ENCODE measurements at regions not wholly inside any gene's neighbourhood (a gene's known extent, or its start where the extent isn't known, plus 50 kb on each side); places are given as distances from the start of the nearest gene placed in this dataset.

DNA sequence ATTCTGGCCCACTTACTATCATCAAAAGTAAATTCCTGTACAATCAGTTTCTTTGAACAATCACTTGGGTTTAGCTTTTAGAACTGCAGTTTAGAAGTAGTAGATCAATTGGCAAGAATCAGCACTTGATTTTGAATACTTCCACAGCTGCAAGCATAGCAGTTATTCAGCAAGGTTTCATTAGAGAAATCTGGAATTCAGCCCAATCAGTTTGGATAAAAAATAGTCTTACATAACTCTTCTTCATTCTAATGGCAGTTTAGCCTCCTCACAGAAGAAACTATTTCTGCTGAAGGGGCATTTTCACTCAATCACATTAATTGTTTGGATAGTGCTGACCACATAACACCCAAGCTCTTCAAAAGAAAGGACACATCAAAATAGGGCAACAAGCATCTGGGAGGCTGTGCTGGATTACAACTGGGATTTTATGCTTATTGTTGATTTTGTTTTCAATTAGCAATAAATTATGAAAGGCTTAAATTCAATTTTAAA is 336.2 kb upstream of the PDE4D start:
- no TSS peak for BruUV-seq (replicated peaks)
- no peaks in the 10 kb centered on the region for H3K79me1 ChIP-seq (ENCODE audit: low read depth in 1 of 2, low read length in 2 of 2)
- H3K14ac ChIP-seq (replicated peaks; ENCODE audit: low read depth, low read length) = no peak overlapping the region
- no peaks in the 10 kb centered on the region for H3K4me1 ChIP-seq (ENCODE audit: control insufficient read depth, insufficient read depth, low read length)
- dilution Hi-C loops (cut with HindIII; ENCODE audit: low sequenced_read_pairs, unreplicated experiment) (no loop called here), intact Hi-C loops (cut with micrococcal nuclease) (no loop called here), in situ Hi-C loops (cut with MboI; ENCODE audit: low sequenced_read_pairs) (no loop called here)
- CTCF ChIA-PET = no interaction called here
- H3K4me3 ChIP-seq (ENCODE audit: insufficient read depth, low read depth, low read length) = no peak overlapping the region
- no peak overlapping the region for H2AK5ac ChIP-seq (ENCODE audit: low read depth, low read length)
- no peak overlapping the region for H2BK5ac ChIP-seq (ENCODE audit: low read depth, low read length, poor library complexity, severe bottlenecking)
- no peak overlapping the region for H2BK20ac ChIP-seq (ENCODE audit: low read depth, low read length)
- no peak overlapping the region for H2BK120ac ChIP-seq (ENCODE audit: low read depth, low read length)
- no peak overlapping the region for H3K23ac ChIP-seq (ENCODE audit: low read depth, low read length)
- no peak overlapping the region for H2AK9ac ChIP-seq (replicated peaks; ENCODE audit: low read depth, low read length, poor library complexity)
- H2AFZ ChIP-seq (replicated peaks; ENCODE audit: low read length, poor library complexity) = no peak overlapping the region
- H3K9ac ChIP-seq (ENCODE audit: low read depth, low read length) = no peak overlapping the region
- H3K18ac ChIP-seq (ENCODE audit: low read depth, low read length) = no peak overlapping the region
- no peaks in the 10 kb centered on the region for H3K9me1 ChIP-seq (ENCODE audit: insufficient read depth, low read length)
- ATAC-seq (ENCODE audit: low read depth) (no peak), DNase-seq (no peak)
- no peak overlapping the region for H3K4ac ChIP-seq (ENCODE audit: low read depth, low read length)
- H3K36me3 ChIP-seq (ENCODE audit: control insufficient read depth, insufficient read depth, low read length) = no peaks in the 10 kb centered on the region
- no peaks in the 10 kb centered on the region for H4K20me1 ChIP-seq (ENCODE audit: insufficient read depth, low read length)
- no peak overlapping the region for H3K4me2 ChIP-seq (ENCODE audit: low read depth, low read length)
- H4K91ac ChIP-seq (ENCODE audit: insufficient read depth, low read depth, low read length) = no peak overlapping the region
- H4K5ac ChIP-seq (ENCODE audit: low read depth, low read length) = no peak overlapping the region
- no peak overlapping the region for H3K27ac ChIP-seq (ENCODE audit: insufficient read depth, low read length)
- H4K8ac ChIP-seq (ENCODE audit: low read depth in 2 of 2, low read length in 2 of 2) = no peak overlapping the region
- no peaks in the 10 kb centered on the region for H3K9me3 ChIP-seq (ENCODE audit: control insufficient read depth, insufficient read depth, low read length)
- no peak for TF ChIP-seq RAD21 (IDR thresholded peaks at IDR 0.05; ENCODE audit: low read length)
- no peak for TF ChIP-seq CEBPB (IDR thresholded peaks at IDR 0.05; ENCODE audit: low read depth, low read length)
- no peak for TF ChIP-seq BHLHE40 (IDR thresholded peaks at IDR 0.05; ENCODE audit: low read depth, low read length)
- no peak for TF ChIP-seq MXI1 (IDR thresholded peaks at IDR 0.05; ENCODE audit: borderline replicate concordance, low read depth, low read length)
- TF ChIP-seq NFE2L2 (IDR thresholded peaks at IDR 0.05; ENCODE audit: low read depth, low read length) = no peak
- TF ChIP-seq MAZ (IDR thresholded peaks at IDR 0.05; ENCODE audit: borderline replicate concordance, low read depth, low read length) = no peak
- TF ChIP-seq, protein P1, sequence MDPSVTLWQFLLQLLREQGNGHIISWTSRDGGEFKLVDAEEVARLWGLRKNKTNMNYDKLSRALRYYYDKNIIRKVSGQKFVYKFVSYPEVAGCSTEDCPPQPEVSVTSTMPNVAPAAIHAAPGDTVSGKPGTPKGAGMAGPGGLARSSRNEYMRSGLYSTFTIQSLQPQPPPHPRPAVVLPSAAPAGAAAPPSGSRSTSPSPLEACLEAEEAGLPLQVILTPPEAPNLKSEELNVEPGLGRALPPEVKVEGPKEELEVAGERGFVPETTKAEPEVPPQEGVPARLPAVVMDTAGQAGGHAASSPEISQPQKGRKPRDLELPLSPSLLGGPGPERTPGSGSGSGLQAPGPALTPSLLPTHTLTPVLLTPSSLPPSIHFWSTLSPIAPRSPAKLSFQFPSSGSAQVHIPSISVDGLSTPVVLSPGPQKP (IDR thresholded peaks at IDR 0.05; ENCODE audit: borderline replicate concordance, low read depth, low read length) = no peak
- TF ChIP-seq RCOR1 (IDR thresholded peaks at IDR 0.05; ENCODE audit: insufficient replicate concordance, low read length) = no peak
- TF ChIP-seq RFX5 (IDR thresholded peaks at IDR 0.05; ENCODE audit: low read depth, low read length) = no peak
- H2BK15ac ChIP-seq (ENCODE audit: low read depth, low read length) = no peak overlapping the region
- POLR2A ChIA-PET (ENCODE audit: unreplicated experiment) = no interaction called here
- H3K56ac ChIP-seq (ENCODE audit: extremely low read depth, insufficient read depth, low read length) = no peak overlapping the region
- no peaks in the 10 kb centered on the region for H3K27me3 ChIP-seq (ENCODE audit: control insufficient read depth, insufficient read depth, low read length)
